Non-pigmented ciliary epithelial cell (primary cell): ENCODE measurements at regions not wholly inside any gene's neighbourhood (a gene's known extent, or its start where the extent isn't known, plus 50 kb on each side); places are given as distances from the start of the nearest gene placed in this dataset.
"Not testable (repeated sequence)": the region's sequence is repeated elsewhere in the genome, so short reads cannot be mapped to it uniquely, and the experiment has no call there.

ENCODE experiments used
- DNase-seq: peaks from one replicate; pipeline ENCODE4 v3.0.0-alpha.2; 2010; ENCODE audit warnings: low read depth

GRCh38 chr3:163812006-163812405 is 1266.3 kb downstream of the SI start:
- DNase-seq: no peak

- no peak for DNase-seq
Measured at GRCh38 chr3:163809540-163809993, 1268.7 kb downstream of the SI start.

GRCh38 chr3:163786416-163786815 is 1291.9 kb downstream of the SI start:
- DNase-seq: no peak

- DNase-seq: no peak
Measured at GRCh38 chr3:163785693-163786092, 1292.6 kb downstream of the SI start.

GRCh38 chr3:163779396-163780344 is 1298.6 kb downstream of the SI start:
- DNase-seq: no peak

- no peak for DNase-seq
Measured at GRCh38 chr3:163776743-163777142, 1301.6 kb downstream of the SI start.

- no peak for DNase-seq
Measured at GRCh38 chr3:163773136-163773535, 1305.2 kb downstream of the SI start.

- DNase-seq: no peak
Measured at GRCh38 chr3:163768048-163768447, 1310.2 kb downstream of the SI start.

GRCh38 chr3:163766112-163766511 is 1312.2 kb downstream of the SI start:
- DNase-seq: no peak

- DNase-seq: no peak
Measured at GRCh38 chr3:163753033-163753432, 1325.3 kb downstream of the SI start.

- no peak for DNase-seq
Measured at GRCh38 chr3:163745204-163745603, 1333.1 kb downstream of the SI start.

GRCh38 chr3:163735394-163735793 is 1342.9 kb downstream of the SI start:
- no peak for DNase-seq

- no peak for DNase-seq
Measured at GRCh38 chr3:163730684-163731083, 1347.6 kb downstream of the SI start.

- no peak for DNase-seq
Measured at GRCh38 chr3:163726125-163726524, 1352.2 kb downstream of the SI start.

- DNase-seq: no peak
Measured at GRCh38 chr3:163722405-163722804, 1355.9 kb downstream of the SI start.

GRCh38 chr3:163721596-163721995 is 1356.7 kb downstream of the SI start:
- DNase-seq: no peak

- no peak for DNase-seq
Measured at GRCh38 chr3:163717377-163717776, 1360.9 kb downstream of the SI start.

GRCh38 chr3:163708428-163708827 is 1369.9 kb downstream of the SI start:
- DNase-seq: no peak

- no peak for DNase-seq
Measured at GRCh38 chr3:163707659-163708058, 1370.6 kb downstream of the SI start.

- not testable (repeated sequence) for DNase-seq
Measured at GRCh38 chr3:163698221-163698620, 1380.1 kb downstream of the SI start.

- DNase-seq: no peak
Measured at GRCh38 chr3:163692494-163692893, 1385.8 kb downstream of the SI start.

GRCh38 chr3:163684651-163685050 is 1393.6 kb downstream of the SI start:
- DNase-seq: no peak

- no peak for DNase-seq
Measured at GRCh38 chr3:163672954-163673353, 1405.3 kb downstream of the SI start.

GRCh38 chr3:163671201-163671600 is 1407.1 kb downstream of the SI start:
- no peak for DNase-seq
